GM23338 (cell line): ENCODE measurements at regions not wholly inside any gene's neighbourhood (a gene's known extent, or its start where the extent isn't known, plus 50 kb on each side); places are given as distances from the start of the nearest gene placed in this dataset.

Experiments
- CREB1 ChIP-seq: fragments of 250-450 bp; sonication (Bioruptor Pico); IDR thresholded peaks from 2 replicates; pipeline ENCODE4 v1.5.0; 2020; ENCODE audit warnings: low read depth, mild to moderate bottlenecking, moderate library complexity
- CTCF ChIP-seq, 2 experiments: fragments of 200-600 bp in 1 of 2; sonication (generic) in 1 of 2; conservative IDR thresholded peaks; 2 replicates each; pipeline versions ENCODE4 v1.5.1 to v1.6.1; 2016 to 2017; ENCODE audit warnings: antibody characterized with exemption in 2 of 2, low read depth in 2 of 2, mild to moderate bottlenecking in 2 of 2, moderate library complexity in 1 of 2
- EZH2 ChIP-seq: fragments of 200-600 bp; sonication (generic); IDR thresholded peaks from one replicate; pipeline ENCODE4 v1.8.0; 2017; ENCODE audit warnings: antibody characterized with exemption, mild to moderate bottlenecking, low read depth; ENCODE audit not compliant: unreplicated experiment
- EZH2phosphoT487 ChIP-seq: fragments of 200-600 bp; sonication (generic); IDR thresholded peaks from one replicate; pipeline ENCODE4 v1.8.1; 2018; ENCODE audit warnings: antibody characterized with exemption; ENCODE audit not compliant: unreplicated experiment
- POLR2AphosphoS5 ChIP-seq: IDR thresholded peaks from 2 replicates; pipeline ENCODE4 v1.6.1; 2016; ENCODE audit warnings: antibody characterized with exemption, low read depth
- REST ChIP-seq: IDR thresholded peaks from one replicate; pipeline ENCODE4 v1.6.1; 2018; ENCODE audit warnings: antibody characterized with exemption; ENCODE audit not compliant: unreplicated experiment

GRCh38 chr20:50398064-50398463, 112.1 kb upstream of the PTPN1 start:
- TF ChIP-seq CTCF (conservative IDR thresholded peaks at IDR 0.05; ENCODE audit: low read depth in 2 of 2) = no peak
- no peak for TF ChIP-seq REST
- no peak for TF ChIP-seq EZH2
- TF ChIP-seq CREB1 (CRISPR knock-in tag) = no peak
- TF ChIP-seq EZH2phosphoT487 = no peak
- no peak for TF ChIP-seq POLR2AphosphoS5
